RWPE2 (cell line): ENCODE measurements at regions not wholly inside any gene's neighbourhood (a gene's known extent, or its start where the extent isn't known, plus 50 kb on each side); places are given as distances from the start of the nearest gene placed in this dataset.

Experiments used
- ATAC-seq: fragments of 200-7000 bp; cut with Tn5 transposase; 3 replicates; pipeline ENCODE4 v1.9.1; 2021; ENCODE audit warnings: low read depth
- DNase-seq: peaks from one replicate; pipeline ENCODE4 v3.0.0-alpha.2; 2020; ENCODE audit warnings: low spot score
- H3K27ac ChIP-seq: fragments of 450-650 bp; 2 replicates; pipeline ENCODE4 v1.5.1; 2017; ENCODE audit warnings: mild to moderate bottlenecking; ENCODE audit not compliant: poor library complexity, severe bottlenecking
- H3K27me3 ChIP-seq: fragments of 250-450 bp; sonication (Bioruptor Pico); 2 replicates; pipeline ENCODE4 v1.5.1; 2021; ENCODE audit warnings: mild to moderate bottlenecking, moderate library complexity; ENCODE audit not compliant: insufficient read depth, poor library complexity, severe bottlenecking
- H3K36me3 ChIP-seq: fragments of 250-450 bp; sonication (Bioruptor Pico); 2 replicates; pipeline ENCODE4 v1.5.1; 2020; ENCODE audit warnings: low read depth, mild to moderate bottlenecking, moderate library complexity
- H3K4me1 ChIP-seq: fragments of 250-450 bp; sonication (Bioruptor Pico); 2 replicates; pipeline ENCODE4 v1.5.1; 2021; ENCODE audit warnings: mild to moderate bottlenecking, moderate library complexity; ENCODE audit not compliant: insufficient read depth, poor library complexity, severe bottlenecking
- H3K4me3 ChIP-seq: fragments of 250-450 bp; sonication (Bioruptor Pico); 2 replicates; pipeline ENCODE4 v1.5.1; 2021; ENCODE audit warnings: mild to moderate bottlenecking, moderate library complexity; ENCODE audit not compliant: severe bottlenecking
- H3K9me3 ChIP-seq: fragments of 250-450 bp; sonication (Bioruptor Pico); 2 replicates; pipeline ENCODE4 v1.5.1; 2021; ENCODE audit warnings: mild to moderate bottlenecking, moderate library complexity; ENCODE audit not compliant: severe bottlenecking
- TF ChIP-seq, protein P1 (sequence below): fragments of 450-650 bp; IDR thresholded peaks from one replicate; pipeline ENCODE4 v1.5.1; 2017; ENCODE audit warnings: mild to moderate bottlenecking, moderate library complexity; ENCODE audit not compliant: poor library complexity, severe bottlenecking

DNA sequence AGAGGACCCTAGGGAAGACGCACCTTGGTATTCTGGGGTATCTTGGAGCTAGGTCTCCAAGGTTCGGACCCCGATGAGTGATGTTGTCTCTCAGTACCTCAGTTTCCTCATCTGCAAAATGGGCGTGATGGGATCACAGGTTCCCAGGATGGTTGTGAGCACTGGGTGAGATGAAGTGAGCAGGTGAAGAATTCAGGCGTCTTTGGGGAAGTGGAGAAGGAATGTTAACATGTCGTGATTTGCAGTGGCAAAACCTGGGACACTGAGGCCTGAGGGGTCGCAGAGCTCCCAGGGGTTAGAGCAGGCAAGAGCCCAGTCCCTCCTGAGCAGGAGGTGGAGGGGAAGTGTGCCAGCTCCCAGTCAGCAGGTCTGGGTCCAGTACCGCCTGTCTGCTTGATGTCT is 215.1 kb upstream of the GSE1 start:
- Histone ChIP-seq H3K4me3 (no peak overlapping the region), H3K4me1 (peaks cover 29% of the 10 kb centered on the region), H3K36me3 (no peaks in the 10 kb centered on the region), H3K9me3 (no peaks in the 10 kb centered on the region), H3K27ac (no peak overlapping the region), H3K27me3 (no peaks in the 10 kb centered on the region)
- no peak for ATAC-seq
- DNase-seq, result peak; percentile 35
- TF ChIP-seq, protein P1, sequence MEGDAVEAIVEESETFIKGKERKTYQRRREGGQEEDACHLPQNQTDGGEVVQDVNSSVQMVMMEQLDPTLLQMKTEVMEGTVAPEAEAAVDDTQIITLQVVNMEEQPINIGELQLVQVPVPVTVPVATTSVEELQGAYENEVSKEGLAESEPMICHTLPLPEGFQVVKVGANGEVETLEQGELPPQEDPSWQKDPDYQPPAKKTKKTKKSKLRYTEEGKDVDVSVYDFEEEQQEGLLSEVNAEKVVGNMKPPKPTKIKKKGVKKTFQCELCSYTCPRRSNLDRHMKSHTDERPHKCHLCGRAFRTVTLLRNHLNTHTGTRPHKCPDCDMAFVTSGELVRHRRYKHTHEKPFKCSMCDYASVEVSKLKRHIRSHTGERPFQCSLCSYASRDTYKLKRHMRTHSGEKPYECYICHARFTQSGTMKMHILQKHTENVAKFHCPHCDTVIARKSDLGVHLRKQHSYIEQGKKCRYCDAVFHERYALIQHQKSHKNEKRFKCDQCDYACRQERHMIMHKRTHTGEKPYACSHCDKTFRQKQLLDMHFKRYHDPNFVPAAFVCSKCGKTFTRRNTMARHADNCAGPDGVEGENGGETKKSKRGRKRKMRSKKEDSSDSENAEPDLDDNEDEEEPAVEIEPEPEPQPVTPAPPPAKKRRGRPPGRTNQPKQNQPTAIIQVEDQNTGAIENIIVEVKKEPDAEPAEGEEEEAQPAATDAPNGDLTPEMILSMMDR, result no peak

GRCh38 chr16:85398688-85399582 is 214.2 kb upstream of the GSE1 start:
- DNase-seq, result peak; percentile 30
- TF ChIP-seq, protein P1, result no peak
- H3K36me3 ChIP-seq, result no peaks in the 10 kb centered on the region
- no peak overlapping the region for H3K27ac ChIP-seq
- no peak for ATAC-seq
- H3K4me3 ChIP-seq, result no peak overlapping the region
- no peaks in the 10 kb centered on the region for H3K27me3 ChIP-seq
- H3K9me3 ChIP-seq, result no peaks in the 10 kb centered on the region
- peaks cover 29% of the 10 kb centered on the region for H3K4me1 ChIP-seq

GRCh38 chr16:85399583-85400284 is 213.4 kb upstream of the GSE1 start:
- peaks cover 26% of the 10 kb centered on the region for H3K4me1 ChIP-seq

GRCh38 chr16:85400305-85401205 is 212.6 kb upstream of the GSE1 start:
- ATAC-seq, result no peak
- no peak overlapping the region for H3K4me3 ChIP-seq
- no peaks in the 10 kb centered on the region for H3K9me3 ChIP-seq
- TF ChIP-seq, protein P1, result no peak
- H3K36me3 ChIP-seq, result no peaks in the 10 kb centered on the region
- DNase-seq, result peak; percentile 42
- H3K27me3 ChIP-seq, result no peaks in the 10 kb centered on the region
- H3K4me1 ChIP-seq, result peaks cover 20% of the 10 kb centered on the region
- H3K27ac ChIP-seq, result no peak overlapping the region

More at GRCh38 chr16:85399583-85400284, 213.4 kb upstream of the GSE1 start:
- TF ChIP-seq, protein P1, result no peak
- peak; percentile 42 for DNase-seq
- Histone ChIP-seq H3K27me3 (no peaks in the 10 kb centered on the region), H3K36me3 (no peaks in the 10 kb centered on the region), H3K27ac (no peak overlapping the region), H3K4me3 (no peak overlapping the region), H3K9me3 (no peaks in the 10 kb centered on the region)
- ATAC-seq, result no peak
